Cardiac fibroblast (primary cell): ENCODE measurements at regions not wholly inside any gene's neighbourhood (a gene's known extent, or its start where the extent isn't known, plus 50 kb on each side); places are given as distances from the start of the nearest gene placed in this dataset.

Experiments used
- DNase-seq, 2 donors: peaks; one replicate each; pipeline versions ENCODE4 v3.0.0 to v3.0.0-alpha.2; 2010; ENCODE audit warnings: low read depth in 2 of 2
- H3K4me3 ChIP-seq, 2 donors: replicated peaks in 1 of 2; 1 replicate in 1 of 2; 2 replicates in 1 of 2; pipeline ENCODE4 v1.5.1; 2011; ENCODE audit warnings: low read depth in 2 of 2, low read length in 2 of 2, mild to moderate bottlenecking in 2 of 2, moderate library complexity in 1 of 2
- CTCF ChIP-seq: IDR thresholded peaks from one replicate; pipeline ENCODE4 v1.5.1; 2011; ENCODE audit warnings: low read depth, mild to moderate bottlenecking, low read length, inconsistent platforms

- no peak overlapping the region for H3K4me3 ChIP-seq
- TF ChIP-seq CTCF: no peak
- DNase-seq: peak in 1 of 2 donors; percentile 18
Observed at GRCh38 chr13:61084988-61085387, 330.7 kb downstream of the PCDH20 start.

- no peak for TF ChIP-seq CTCF
- DNase-seq: no peak
- H3K4me3 ChIP-seq: no peak overlapping the region
Observed at GRCh38 chr13:61078976-61079770, 336.5 kb downstream of the PCDH20 start.

- H3K4me3 ChIP-seq: no peak overlapping the region
- no peak for TF ChIP-seq CTCF
- DNase-seq: no peak
Observed at GRCh38 chr13:61052175-61052574, 363.5 kb downstream of the PCDH20 start.

- no peak overlapping the region for H3K4me3 ChIP-seq
- TF ChIP-seq CTCF: no peak
- DNase-seq: no peak
Observed at GRCh38 chr13:61045251-61045650, 370.4 kb downstream of the PCDH20 start.

GRCh38 chr13:61040181-61040580 lies 375.5 kb downstream of the PCDH20 start:
- no peak for TF ChIP-seq CTCF
- H3K4me3 ChIP-seq: no peak overlapping the region
- DNase-seq: no peak

GRCh38 chr13:61039302-61039701 lies 376.3 kb downstream of the PCDH20 start:
- DNase-seq: no peak
- no peak for TF ChIP-seq CTCF
- no peak overlapping the region for H3K4me3 ChIP-seq

GRCh38 chr13:61036715-61037114 lies 378.9 kb downstream of the PCDH20 start:
- DNase-seq: peak in 1 of 2 donors; percentile 19

More at GRCh38 chr13:61036715-61037114, 378.9 kb downstream of the PCDH20 start:
- TF ChIP-seq CTCF: no peak
- no peak overlapping the region for H3K4me3 ChIP-seq
